ENCODE measurements at regions not wholly inside any gene's neighbourhood (a gene's known extent, or its start where the extent isn't known, plus 50 kb on each side); places are given as distances from the start of the nearest gene placed in this dataset.

- TF ChIP-seq ZNF609 (CRISPR knock-in tag; IDR thresholded peaks at IDR 0.05; ENCODE audit: borderline replicate concordance), result no peak
- TF ChIP-seq USF2 (CRISPR knock-in tag; IDR thresholded peaks at IDR 0.05), result no peak
- no peak for TF ChIP-seq NR3C1 (CRISPR knock-in tag; IDR thresholded peaks at IDR 0.05)
- TF ChIP-seq ZSCAN32 (CRISPR knock-in tag; IDR thresholded peaks at IDR 0.05), result no peak
- TF ChIP-seq CUX1 (CRISPR knock-in tag; IDR thresholded peaks at IDR 0.05), result no peak
Observed at GRCh38 chr12:82012176-82012575, 253.0 kb upstream of the PPFIA2 start (continued).

Data from K562 (cell line).